HCT116 (cell line): ENCODE measurements at regions not wholly inside any gene's neighbourhood (a gene's known extent, or its start where the extent isn't known, plus 50 kb on each side); places are given as distances from the start of the nearest gene placed in this dataset.

Experiments used
- JUND ChIP-seq: IDR thresholded peaks from 2 replicates; pipeline ENCODE4 v1.6.1; 2012
- POLR2A ChIP-seq: IDR thresholded peaks from 2 replicates; pipeline ENCODE4 v1.7.0; 2011; ENCODE audit warnings: borderline replicate concordance; ENCODE audit not compliant: insufficient read depth, insufficient read length; ENCODE audit errors: extremely low read depth
- POLR2AphosphoS5 ChIP-seq: IDR thresholded peaks from 2 replicates; pipeline ENCODE4 v1.6.1; 2011; ENCODE audit warnings: mild to moderate bottlenecking, low read depth, low read length, moderate library complexity
- SIN3A ChIP-seq: IDR thresholded peaks from 2 replicates; pipeline ENCODE4 v1.6.1; 2012; ENCODE audit warnings: low read depth
- SP1 ChIP-seq: IDR thresholded peaks from 2 replicates; pipeline ENCODE4 v1.6.1; 2012; ENCODE audit warnings: low read depth
- ZNF274 ChIP-seq: fragments of 200-500 bp; sonication (Bioruptor generic); IDR thresholded peaks from 2 replicates; pipeline ENCODE4 v1.6.1; 2014; ENCODE audit warnings: mild to moderate bottlenecking, low read depth, low read length, inconsistent platforms
- TF ChIP-seq, protein P1 (sequence below), 3 experiments: fragments of 200-600 bp in 1 of 3; sonication (generic) in 1 of 3; IDR thresholded peaks in 2 of 3; conservative IDR thresholded peaks in 1 of 3; 2 replicates each; pipeline ENCODE4 v1.5.1; 2012 to 2017; ENCODE audit warnings: low read depth in 2 of 3, low read length in 2 of 3, antibody characterized with exemption in 1 of 3, borderline replicate concordance in 1 of 3, control low read depth in 1 of 3, mild to moderate bottlenecking in 1 of 3, mixed read lengths in 1 of 3, mixed run types in 1 of 3, moderate library complexity in 1 of 3; ENCODE audit not compliant: insufficient read depth in 1 of 3
- TF ChIP-seq, protein P2 (sequence below): IDR thresholded peaks from 2 replicates; pipeline ENCODE4 v1.6.1; 2012

DNA sequence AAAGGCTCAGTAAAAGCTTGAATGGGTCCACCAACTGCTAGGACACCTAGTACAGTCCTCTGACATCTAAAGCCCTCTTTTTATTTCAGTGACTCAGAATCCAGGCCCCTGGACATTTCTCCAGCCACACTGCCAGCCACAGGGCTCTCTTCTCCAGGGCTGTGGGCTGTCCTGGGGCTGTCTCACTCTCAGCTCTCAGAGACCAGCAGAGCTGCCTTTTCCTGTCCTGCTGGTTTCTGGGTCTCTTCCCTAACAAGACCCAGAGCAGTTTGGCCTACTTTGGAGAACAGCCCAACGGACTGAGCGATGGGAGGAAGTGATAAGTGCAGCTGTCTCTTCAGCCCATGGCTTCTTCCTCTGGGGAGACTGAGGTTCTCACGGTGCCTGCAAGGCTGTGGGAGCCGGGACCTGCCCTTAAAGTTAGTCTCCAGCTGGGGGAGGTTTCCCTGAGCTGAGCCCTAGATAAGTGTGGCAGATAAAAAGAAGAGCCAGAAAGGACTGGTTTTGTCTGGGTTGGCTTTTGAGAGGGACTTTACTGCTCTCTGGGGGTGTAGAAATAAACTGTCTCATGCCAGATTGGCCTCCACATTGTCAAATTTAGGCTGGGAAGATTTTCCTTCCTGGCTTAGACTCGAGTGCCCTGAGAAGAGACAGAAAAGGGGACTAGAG, 979.8 kb downstream of the VRK1 start:
- TF ChIP-seq, protein P1, sequence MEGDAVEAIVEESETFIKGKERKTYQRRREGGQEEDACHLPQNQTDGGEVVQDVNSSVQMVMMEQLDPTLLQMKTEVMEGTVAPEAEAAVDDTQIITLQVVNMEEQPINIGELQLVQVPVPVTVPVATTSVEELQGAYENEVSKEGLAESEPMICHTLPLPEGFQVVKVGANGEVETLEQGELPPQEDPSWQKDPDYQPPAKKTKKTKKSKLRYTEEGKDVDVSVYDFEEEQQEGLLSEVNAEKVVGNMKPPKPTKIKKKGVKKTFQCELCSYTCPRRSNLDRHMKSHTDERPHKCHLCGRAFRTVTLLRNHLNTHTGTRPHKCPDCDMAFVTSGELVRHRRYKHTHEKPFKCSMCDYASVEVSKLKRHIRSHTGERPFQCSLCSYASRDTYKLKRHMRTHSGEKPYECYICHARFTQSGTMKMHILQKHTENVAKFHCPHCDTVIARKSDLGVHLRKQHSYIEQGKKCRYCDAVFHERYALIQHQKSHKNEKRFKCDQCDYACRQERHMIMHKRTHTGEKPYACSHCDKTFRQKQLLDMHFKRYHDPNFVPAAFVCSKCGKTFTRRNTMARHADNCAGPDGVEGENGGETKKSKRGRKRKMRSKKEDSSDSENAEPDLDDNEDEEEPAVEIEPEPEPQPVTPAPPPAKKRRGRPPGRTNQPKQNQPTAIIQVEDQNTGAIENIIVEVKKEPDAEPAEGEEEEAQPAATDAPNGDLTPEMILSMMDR (IDR thresholded peaks at IDR 0.05 in 2 of 3, conservative IDR thresholded peaks at IDR 0.05 in 1 of 3; ENCODE audit: borderline replicate concordance in 1 of 3, insufficient read depth in 1 of 3, low read depth in 2 of 3, low read length in 2 of 3) = no peak
- no peak for TF ChIP-seq ZNF274
- no peak for TF ChIP-seq JUND
- TF ChIP-seq SP1 = no peak
- no peak for TF ChIP-seq POLR2AphosphoS5
- TF ChIP-seq SIN3A = no peak
- no peak for TF ChIP-seq POLR2A
- TF ChIP-seq, protein P2, sequence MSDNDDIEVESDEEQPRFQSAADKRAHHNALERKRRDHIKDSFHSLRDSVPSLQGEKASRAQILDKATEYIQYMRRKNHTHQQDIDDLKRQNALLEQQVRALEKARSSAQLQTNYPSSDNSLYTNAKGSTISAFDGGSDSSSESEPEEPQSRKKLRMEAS = no peak
